ENCODE measurements at regions not wholly inside any gene's neighbourhood (a gene's known extent, or its start where the extent isn't known, plus 50 kb on each side); places are given as distances from the start of the nearest gene placed in this dataset.

GRCh38 chr4:4733663-4734062 lies 125.8 kb upstream of the MSX1 start:
- TF ChIP-seq POLR2A (IDR thresholded peaks at IDR 0.05), result no peak
- no peak for TF ChIP-seq CTCF (IDR thresholded peaks at IDR 0.05)
- WGBS, 2 donors, result 81 to 83% methylated on average over 3 of the region's 3 CpGs
- intact Hi-C loops (cut with DNase I), result no loop called here
- DNase-seq, result no peak
- H3K4me1 ChIP-seq, result no peaks in the 10 kb centered on the region
- ATAC-seq, result no peak
- H3K27ac ChIP-seq, result no peak overlapping the region
- H3K27me3 ChIP-seq, result no peaks in the 10 kb centered on the region
- H3K36me3 ChIP-seq (replicated peaks in 1 of 2; ENCODE audit: insufficient read depth in 1 of 2, low read depth in 2 of 2), result no peaks in the 10 kb centered on the region
- H3K9me3 ChIP-seq, result no peaks in the 10 kb centered on the region
- no peak overlapping the region for H3K4me3 ChIP-seq

GRCh38 chr4:4730249-4730648 lies 129.2 kb upstream of the MSX1 start:
- peaks cover 0 to 16% (median 0%) of the 10 kb centered on the region in 3 donors for H3K9me3 ChIP-seq
- ATAC-seq, result no peak
- TF ChIP-seq CTCF (IDR thresholded peaks at IDR 0.05) (no peak), POLR2A (IDR thresholded peaks at IDR 0.05) (no peak)
- intact Hi-C loops (cut with DNase I), result no loop called here
- WGBS, 2 donors, result 86 to 87% methylated on average over 11 of the region's 11 CpGs
- H3K36me3 ChIP-seq (replicated peaks in 1 of 2; ENCODE audit: insufficient read depth in 1 of 2, low read depth in 2 of 2), result no peaks in the 10 kb centered on the region
- no peak overlapping the region for H3K27ac ChIP-seq
- no peaks in the 10 kb centered on the region for H3K27me3 ChIP-seq
- no peak for DNase-seq
- H3K4me1 ChIP-seq, result no peaks in the 10 kb centered on the region
- H3K4me3 ChIP-seq, result no peak overlapping the region

GRCh38 chr4:4729206-4729605 lies 130.3 kb upstream of the MSX1 start:
- H3K4me1 ChIP-seq, result no peaks in the 10 kb centered on the region

GRCh38 chr4:4727536-4727935 lies 131.9 kb upstream of the MSX1 start:
- no peaks in the 10 kb centered on the region for H3K36me3 ChIP-seq (replicated peaks in 1 of 2; ENCODE audit: insufficient read depth in 1 of 2, low read depth in 2 of 2)
- H3K4me1 ChIP-seq, result no peaks in the 10 kb centered on the region
- DNase-seq, result no peak
- H3K9me3 ChIP-seq, result peaks cover 0 to 18% (median 0%) of the 10 kb centered on the region in 3 donors
- no peak overlapping the region for H3K27ac ChIP-seq
- no peaks in the 10 kb centered on the region for H3K27me3 ChIP-seq
- intact Hi-C loops (cut with DNase I), result no loop called here
- 85 to 93% methylated on average over 1 of the region's 1 CpG for WGBS, 2 donors
- H3K4me3 ChIP-seq, result no peak overlapping the region
- TF ChIP-seq CTCF (IDR thresholded peaks at IDR 0.05) (no peak), POLR2A (IDR thresholded peaks at IDR 0.05) (no peak)
- ATAC-seq, result no peak

More at GRCh38 chr4:4729206-4729605, 130.3 kb upstream of the MSX1 start:
- Histone ChIP-seq H3K27ac (no peak overlapping the region), H3K36me3 (replicated peaks in 1 of 2; ENCODE audit: insufficient read depth in 1 of 2, low read depth in 2 of 2) (no peaks in the 10 kb centered on the region), H3K27me3 (no peaks in the 10 kb centered on the region), H3K4me3 (no peak overlapping the region), H3K9me3 (peaks cover 0 to 18% (median 0%) of the 10 kb centered on the region in 3 donors)
- ATAC-seq (no peak), DNase-seq (no peak)
- 89 to 90% methylated on average over 6 to 7 of the region's 7 CpGs for WGBS, 2 donors
- intact Hi-C loops (cut with DNase I), result no loop called here
- TF ChIP-seq POLR2A (IDR thresholded peaks at IDR 0.05) (no peak), CTCF (IDR thresholded peaks at IDR 0.05) (no peak)

- Histone ChIP-seq H3K27ac (no peak overlapping the region), H3K36me3 (replicated peaks in 1 of 2; ENCODE audit: insufficient read depth in 1 of 2, low read depth in 2 of 2) (no peaks in the 10 kb centered on the region), H3K4me3 (no peak overlapping the region), H3K27me3 (no peaks in the 10 kb centered on the region), H3K4me1 (no peaks in the 10 kb centered on the region), H3K9me3 (peaks cover 0 to 18% (median 0%) of the 10 kb centered on the region in 3 donors)
- DNase-seq (no peak), ATAC-seq (no peak)
- TF ChIP-seq CTCF (IDR thresholded peaks at IDR 0.05) (no peak), POLR2A (IDR thresholded peaks at IDR 0.05) (no peak)
- intact Hi-C loops (cut with DNase I), result no loop called here
- WGBS, 2 donors, result 67 to 71% methylated on average over 2 of the region's 2 CpGs
Measured at GRCh38 chr4:4726051-4726450, 133.4 kb upstream of the MSX1 start.

All from body of pancreas (tissue), 4 donors.